NCI-H774 (cell line): ENCODE measurements at regions not wholly inside any gene's neighbourhood (a gene's known extent, or its start where the extent isn't known, plus 50 kb on each side); places are given as distances from the start of the nearest gene placed in this dataset.
"Not testable (repeated sequence)": the region's sequence is repeated elsewhere in the genome, so short reads cannot be mapped to it uniquely, and the experiment has no call there.

Experiments used
- DNase-seq: peaks from one replicate; lab custom pipeline; 2025; lab: John Stamatoyannopoulos, UW

DNA sequence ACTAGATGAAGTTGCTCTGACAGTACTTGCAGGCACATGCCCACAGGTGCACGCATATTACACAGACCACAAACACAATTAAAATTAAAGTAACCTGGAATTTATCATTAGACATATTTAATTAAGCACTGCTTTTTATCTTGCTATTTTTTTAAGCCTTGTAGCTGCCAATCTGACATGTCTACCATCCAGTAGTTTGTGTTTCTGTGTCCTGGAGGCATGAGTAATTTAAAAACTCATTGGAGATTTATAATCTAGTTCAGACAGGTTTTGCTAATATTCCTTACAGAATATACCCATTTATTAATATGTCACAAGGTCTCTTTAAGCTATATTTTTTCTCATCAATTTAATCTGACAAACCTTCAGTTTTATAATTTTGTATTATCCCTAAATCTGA, 445.0 kb upstream of the KLF6 start:
- DNase-seq, result no peak

DNA sequence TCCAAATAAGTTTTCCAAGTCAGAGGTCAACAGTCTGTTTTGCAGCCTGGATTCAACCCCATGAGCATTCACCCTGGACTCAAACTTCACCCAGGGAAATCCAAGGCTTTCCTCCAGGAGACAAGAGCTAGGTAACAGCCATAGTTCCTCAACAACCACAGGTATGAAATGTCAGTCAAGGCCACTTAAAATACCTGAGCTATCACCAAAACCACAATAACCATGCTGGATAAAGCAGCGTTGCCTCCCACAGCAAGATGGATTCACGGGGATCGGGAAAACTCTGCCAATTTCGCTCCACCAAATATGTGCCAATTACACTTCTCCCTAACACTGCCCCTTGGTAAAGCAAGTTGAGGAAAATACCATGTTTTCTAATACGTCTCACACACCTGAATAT, 444.1 kb upstream of the KLF6 start:
- DNase-seq, result no peak

DNA sequence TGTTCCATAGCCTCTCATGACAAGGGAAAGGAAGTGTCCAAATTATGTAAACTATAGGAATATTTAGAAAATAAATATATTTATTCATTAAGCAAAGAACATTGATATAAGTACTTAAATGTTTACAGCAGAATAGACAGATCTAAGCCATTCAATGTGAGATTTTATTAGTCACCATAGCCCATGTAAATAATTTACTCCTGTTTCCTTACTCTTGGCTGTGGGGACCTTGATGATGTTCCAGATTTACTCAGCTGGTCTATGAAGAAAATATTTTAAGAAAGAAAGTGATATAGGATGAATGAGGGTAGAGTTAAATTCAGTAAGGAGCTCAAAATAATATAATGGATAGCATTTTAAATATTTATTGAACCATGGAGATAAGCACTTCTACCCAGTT, 442.6 kb upstream of the KLF6 start:
- no peak for DNase-seq

DNA sequence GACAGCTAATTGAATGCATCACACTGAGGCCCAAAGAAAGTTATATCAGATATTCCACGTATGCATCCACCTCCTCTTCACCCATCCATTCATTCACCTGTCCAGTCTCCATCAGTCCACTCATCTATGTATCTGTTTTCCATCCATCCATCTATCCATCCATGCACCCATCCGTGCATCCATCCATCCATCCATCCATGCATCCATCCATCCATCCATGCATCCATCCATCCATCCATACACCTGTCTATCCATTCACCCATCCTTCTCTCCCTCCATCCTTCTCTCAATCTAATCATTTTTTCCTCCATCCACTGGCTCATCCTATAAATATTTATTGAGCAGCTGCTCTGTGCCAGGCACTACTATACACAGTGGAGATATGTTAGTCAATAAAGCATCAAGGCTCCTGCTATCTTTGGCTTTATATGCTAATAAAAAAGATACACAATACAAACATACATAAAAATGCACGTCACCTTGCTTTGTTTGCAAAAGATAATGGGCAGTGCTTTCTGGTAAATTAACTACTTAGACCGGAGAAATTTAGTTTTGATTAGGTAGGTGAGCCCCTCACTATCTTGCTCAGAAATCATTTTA, 442.0 kb upstream of the KLF6 start:
- DNase-seq, result no peak

DNA sequence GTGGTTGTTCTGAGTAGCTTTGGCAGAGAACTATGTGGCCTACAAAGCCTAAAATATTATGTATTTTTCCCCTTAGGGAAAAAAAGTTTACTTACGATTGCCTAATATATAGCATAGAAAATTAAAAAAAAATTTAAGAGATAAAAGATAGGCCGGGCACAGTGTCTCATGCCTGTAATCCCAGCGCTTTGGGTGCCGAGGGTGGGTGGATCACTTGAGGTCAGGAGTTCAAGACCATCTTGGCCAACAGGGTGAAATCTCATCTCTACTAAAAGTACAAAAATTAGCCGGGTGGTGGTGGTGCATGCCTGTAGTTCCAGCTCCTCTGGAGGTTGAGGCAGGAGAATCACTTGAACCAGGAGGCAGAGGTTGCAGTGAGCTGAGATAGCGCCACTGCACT, 439.2 kb upstream of the KLF6 start:
- DNase-seq, result no peak

DNA sequence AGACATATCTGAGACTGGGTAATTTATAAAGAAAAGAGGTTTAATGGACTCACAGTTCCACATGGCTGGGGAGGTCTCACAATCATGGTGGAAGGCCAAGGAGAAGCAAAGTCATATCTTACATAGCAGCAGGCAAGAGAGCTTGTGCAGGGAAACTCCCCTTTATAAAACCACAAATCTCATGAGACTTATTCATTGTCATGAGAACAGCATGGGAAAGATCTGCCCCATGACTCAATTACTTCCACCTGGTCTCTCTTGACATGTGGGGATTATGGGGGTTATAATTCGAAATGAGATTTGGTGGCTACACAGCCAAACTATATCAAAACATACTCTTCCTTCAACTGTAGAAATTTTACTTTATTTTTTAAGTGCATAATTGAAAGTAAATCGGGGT, 436.3 kb upstream of the KLF6 start:
- DNase-seq, result not testable (repeated sequence)

DNA sequence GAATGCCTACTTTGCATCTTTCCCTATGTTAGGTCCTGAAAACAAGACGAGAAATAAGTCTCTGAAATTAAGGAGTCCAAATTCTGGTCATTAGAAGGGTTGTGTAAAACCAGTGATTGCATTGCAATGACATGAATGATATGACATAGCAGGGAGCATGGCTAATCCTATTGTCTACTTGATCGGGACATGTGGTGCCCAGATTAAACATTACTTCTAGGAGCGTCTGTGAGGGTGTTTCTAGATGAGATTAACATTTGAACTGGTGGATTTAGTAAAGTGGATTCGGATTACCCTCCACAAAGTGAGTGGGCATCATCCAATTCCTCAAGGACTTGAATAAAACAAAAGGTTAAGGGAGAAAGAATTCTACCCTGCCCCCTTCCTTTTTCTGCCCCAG, 434.9 kb upstream of the KLF6 start:
- DNase-seq, result no peak

DNA sequence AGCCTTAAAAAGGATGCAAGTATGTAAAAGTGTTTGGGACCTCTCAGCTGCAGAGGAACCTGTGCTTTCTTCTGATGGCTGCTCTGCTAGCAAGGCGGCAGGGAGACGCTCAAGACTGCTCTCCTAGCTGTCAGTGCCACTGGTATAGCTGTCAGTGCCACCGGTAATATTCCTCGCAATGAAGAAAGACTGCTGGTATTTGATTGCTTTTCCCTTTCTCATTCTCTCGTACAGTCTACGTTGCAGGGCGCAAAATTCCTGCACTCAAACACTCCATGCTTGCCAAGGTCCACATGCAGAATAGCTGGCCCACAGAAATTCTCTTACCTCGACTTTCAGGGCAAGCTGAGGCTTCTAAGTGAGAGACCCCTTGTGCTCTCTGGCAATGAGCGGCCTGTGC, 432.6 kb upstream of the KLF6 start:
- no peak for DNase-seq

DNA sequence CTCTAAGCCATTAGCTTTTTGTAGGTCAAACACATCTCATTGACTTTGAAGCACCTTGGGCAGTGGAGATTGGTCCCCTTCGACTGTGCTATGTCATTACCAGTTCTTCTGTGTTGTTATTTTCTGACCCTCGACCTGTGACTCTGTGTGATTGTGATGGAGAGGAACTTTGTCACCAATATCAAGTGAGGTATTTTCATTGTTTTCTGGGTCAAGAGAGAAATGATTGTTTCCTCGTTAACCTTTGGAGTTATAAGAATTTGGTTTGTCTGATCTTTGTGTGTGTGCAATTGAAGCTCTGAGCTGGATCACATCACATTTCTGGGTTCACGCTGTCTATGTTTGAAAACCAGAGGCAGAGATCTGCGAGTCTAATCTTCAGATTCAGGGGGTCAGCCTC, 432.2 kb upstream of the KLF6 start:
- no peak for DNase-seq

DNA sequence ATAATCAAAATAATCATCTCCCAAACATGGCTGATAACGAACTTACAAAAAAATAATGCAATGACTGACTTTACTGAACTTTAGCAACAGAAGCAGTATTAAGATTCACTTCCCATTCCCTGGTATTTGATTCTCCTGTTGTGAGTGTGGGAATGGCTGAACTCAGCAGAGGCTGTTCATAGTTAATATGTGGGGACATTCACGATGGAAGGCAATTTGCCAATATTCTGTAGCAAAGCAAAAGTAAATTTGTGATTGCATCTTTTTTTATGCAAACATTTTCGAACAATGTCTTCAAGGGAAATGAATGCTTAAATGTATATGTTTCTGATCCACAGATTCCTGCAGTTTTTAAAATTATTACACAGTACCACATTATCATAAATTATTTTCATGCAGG, 431.7 kb upstream of the KLF6 start:
- DNase-seq, result no peak

DNA sequence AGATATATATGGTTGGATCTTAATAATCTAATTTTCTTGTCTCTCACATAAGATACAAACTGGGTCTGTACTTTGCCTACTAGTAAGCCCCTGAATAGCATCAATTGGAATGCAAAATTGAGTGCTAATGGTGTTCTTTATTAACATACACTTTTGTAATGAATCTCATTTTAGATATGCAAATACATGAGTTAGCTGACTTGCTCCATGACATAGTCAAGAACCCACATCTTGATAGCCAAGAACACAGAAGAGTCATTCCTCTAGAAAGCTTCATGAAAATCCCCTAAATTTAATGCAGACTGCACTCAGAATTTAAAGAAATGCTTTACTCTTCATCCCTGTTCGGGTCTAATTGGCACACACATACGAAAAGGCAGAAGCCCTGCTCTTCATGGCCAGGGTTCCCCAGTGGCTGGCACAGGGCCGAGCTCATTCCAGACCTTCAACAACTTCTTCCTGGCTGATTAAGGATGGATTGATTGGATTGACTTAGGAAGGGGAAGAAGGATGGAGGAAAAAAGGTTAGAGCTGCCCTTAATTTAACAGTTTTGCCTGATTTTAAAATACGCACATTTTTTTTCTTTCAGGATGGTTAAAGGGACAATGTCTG, 431.1 kb upstream of the KLF6 start:
- no peak for DNase-seq

DNA sequence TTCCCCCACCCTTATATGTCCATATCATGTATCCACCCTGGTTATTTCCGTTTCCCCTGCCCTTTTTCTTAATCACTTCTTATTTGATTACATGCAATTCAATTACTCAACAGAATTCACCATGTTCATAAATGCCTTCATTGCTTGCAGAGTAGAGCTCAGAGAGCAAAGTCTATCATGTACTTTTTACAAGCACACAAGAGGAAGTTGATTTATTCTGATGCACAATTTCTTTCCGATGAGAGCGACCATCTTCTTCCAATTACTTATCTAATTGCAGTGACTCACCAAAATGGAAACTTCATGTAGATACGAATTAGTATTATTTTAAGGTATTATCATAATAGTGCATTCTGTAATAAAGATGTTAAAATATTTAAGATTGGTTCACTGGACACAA, 430.5 kb upstream of the KLF6 start:
- no peak for DNase-seq

DNA sequence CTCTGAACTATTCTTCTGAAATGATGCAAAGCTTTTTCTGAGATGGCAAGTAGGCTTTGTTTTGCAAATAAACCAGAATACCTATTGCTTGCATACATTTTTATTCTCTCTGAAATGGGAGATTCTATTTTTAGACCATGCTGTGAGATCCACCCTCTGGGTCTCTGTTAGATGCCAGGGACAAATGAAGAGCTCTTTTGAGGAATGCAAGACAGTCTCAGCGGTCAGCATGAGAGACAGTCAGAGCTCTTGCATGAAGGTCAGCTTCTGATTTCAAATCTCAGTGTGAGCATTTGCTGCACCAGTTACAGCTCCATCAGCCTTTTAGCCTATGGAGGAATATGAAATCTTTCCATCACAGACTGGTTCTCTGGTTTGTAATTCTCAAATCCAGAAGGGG, 429.9 kb upstream of the KLF6 start:
- DNase-seq, result no peak

DNA sequence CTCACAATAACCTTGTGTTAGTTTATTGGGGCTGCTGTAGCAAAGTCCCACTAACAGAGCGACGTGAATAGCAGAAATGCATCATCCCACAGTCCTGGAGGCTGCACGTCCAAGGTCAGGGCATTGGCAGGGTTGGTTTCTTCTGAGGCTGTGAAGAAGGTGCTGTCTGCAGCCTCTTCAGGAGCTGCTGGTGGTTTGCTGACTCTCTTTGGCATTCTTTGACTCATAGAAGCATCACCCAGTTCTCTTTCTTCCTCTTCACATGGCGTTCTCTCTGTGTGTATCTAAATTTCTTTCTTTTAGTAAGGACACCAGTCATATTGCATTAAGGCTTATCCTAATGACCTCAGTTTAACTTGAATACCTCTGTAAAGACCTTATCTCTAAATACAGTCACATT, 428.4 kb upstream of the KLF6 start:
- DNase-seq, result no peak

DNA sequence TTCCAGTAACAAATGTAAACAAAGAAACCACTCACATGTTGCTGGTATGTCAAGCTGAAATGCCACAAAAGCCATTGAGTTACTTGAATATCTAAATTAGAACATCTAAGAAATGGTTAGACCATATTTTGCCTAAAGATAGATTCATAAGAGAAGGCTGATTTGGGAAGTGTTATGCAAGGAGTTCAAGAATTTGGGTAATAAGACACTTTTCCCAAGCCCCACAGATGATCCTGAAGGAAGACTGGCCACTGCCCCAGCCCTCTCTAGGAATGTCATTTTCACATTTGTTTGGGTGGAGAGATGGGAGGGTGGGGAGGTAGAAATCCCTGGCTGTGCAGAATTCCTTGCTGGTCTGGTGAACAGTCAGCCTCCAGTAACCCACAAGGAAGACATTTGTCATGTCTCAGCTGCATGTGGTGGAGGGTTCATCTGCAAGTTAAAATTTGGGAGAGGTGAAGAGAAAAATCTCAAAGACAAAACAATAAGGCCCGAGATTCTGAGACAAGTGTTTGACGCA, 427.2 kb upstream of the KLF6 start:
- no peak for DNase-seq

DNA sequence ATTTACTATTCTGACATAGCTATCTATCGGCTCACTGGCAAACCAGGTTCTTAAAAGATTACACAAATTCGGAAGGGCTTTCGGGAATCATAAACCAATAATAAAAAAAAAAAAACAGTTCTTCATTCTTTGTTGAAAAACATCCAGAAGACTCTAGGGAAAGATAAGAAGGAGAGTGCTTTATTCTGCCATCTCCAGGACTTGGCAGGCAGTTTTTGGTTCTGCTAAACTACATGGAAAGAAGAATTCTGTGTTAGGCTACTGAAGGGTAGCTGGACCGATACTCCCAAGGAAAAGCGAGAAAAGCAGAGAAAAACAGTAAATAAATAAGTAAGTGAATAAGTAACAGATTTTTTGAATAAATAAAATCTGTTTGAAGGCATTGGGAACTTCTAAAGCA, 423.5 kb upstream of the KLF6 start:
- DNase-seq, result no peak

DNA sequence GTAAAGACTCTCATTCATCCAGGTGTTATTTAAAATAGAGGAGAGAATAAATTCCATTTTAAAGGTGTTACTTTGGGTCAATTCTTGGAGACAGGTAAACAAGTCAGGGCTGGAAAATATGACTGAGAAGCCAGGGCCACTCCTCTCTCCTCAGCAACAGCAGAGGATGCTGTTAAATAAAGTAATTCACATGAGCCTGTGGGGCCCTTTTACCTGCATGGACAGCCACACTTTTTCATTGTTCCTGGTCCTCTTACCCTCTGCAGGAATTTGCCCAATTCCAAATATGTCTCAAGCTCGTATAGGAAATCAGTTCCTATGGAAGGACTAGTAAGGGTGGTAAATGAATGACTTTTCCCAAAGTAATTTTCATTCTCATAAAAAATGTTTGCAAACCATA, 420.1 kb upstream of the KLF6 start:
- no peak for DNase-seq

DNA sequence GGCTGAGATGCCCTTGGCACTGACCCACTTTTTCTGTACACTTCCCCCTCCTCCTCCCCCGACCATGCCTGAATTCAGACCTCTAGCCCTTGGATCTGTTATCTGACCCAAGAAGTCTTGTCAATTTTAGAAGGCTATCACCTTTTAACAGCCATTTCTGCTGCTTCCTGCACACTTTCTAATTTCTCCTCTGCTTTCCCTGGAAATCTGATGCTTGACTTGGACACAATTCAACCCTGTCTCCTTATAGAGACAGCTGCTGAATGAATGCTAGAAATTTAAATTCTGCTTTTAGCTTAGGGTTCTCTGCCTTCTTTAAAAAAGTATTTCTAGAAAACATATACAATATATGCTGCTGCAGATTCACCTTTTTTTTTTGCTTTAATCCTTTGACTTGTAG, 417.9 kb upstream of the KLF6 start:
- no peak for DNase-seq

DNA sequence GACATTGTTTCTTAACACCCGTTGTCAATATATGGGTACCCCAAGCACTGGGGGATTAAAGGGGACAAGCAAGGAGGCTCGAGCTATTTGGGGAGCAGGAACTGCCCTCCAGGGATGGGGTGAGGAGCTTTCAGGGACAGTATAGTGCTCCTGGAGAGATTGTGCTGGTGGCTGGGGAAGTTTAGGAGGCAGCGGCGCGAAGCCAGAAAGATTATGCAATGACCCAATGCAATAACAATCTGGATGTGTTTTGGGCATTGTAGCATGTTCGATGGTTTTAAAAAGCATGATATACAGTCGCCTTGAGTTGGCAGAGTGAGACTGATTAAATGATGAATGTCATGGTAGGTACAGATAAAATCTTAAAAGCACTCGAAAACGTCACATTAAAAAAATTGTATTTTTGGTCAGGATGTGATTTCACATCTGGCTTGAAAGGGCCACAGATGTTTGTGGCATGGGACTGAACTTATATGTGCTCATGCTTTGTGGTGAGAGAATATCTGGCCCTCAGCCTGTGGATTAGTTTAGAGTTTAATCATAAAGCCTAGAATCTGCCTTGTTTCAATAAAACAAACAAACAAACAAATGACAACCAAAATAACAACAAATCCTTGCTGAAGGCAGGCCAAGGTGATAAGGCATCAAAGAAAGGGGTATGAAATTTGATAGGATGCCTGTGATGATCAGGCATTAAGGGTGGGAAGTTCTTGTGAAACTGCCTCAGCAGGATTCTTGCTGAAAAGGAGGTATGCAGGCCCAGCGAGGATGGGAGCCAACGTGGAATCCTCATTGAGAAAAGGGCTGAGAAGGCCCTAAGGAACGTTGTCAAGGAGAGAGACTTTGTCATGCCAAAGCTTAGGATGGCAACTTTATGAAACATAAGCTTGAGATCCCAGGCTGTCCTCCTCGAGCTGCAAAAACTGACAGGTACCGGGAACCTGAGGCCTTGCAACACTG, 417.1 kb upstream of the KLF6 start:
- DNase-seq, result no peak

DNA sequence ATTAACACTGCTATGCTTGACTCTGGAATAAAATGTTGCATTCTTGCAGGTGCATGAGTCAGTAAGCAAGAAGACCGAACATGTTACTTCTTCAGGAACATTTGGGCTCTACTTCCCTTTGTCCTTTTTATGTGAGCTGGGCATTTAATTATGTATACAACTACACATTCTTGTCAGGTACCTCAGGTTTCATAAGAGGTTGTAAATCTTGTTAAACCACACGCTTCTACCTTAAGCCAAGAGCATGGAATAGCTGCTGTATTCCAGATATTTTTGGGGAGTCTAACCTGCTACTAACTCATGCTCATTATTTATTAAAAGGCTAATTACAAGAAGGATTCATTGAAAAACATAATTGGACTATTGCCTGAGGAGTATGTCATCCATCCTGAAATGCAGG, 414.2 kb upstream of the KLF6 start:
- no peak for DNase-seq

DNA sequence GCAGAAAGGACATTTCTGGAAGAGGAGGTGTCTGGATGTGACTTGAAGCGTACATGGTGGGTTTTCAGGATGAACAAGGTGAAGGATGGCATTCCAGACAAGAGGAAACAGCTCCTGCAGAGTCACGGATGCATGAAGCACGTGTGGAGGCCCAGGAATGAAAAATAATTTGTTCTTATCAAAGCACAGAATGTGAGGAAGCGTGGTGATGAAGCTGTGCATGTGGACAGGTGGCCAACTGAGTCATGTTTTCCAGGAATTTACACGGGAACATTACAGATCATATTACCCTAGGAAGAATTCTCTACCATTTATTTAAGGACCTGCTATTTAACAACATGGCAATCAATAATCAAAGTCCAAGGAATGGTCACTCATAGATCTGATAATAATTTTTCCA, 413.2 kb upstream of the KLF6 start:
- no peak for DNase-seq

DNA sequence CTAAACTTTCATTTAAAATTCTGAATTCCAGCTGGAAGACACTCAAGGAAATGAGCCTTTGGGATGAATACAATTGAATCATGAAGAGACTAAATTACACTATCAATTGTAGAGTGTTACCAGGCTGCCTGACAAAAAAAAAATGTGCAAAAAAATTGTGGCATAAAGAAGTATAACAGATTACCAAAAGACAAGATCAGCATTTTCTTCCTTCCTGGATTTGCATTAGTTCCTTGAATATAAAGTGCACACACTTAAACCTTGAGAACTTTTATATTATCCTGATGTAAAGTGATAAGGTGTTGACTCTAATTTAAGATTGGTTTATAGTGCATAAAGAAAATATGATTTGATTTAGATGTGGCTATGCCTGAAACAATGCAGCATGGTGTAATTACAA, 412.7 kb upstream of the KLF6 start:
- DNase-seq, result no peak

DNA sequence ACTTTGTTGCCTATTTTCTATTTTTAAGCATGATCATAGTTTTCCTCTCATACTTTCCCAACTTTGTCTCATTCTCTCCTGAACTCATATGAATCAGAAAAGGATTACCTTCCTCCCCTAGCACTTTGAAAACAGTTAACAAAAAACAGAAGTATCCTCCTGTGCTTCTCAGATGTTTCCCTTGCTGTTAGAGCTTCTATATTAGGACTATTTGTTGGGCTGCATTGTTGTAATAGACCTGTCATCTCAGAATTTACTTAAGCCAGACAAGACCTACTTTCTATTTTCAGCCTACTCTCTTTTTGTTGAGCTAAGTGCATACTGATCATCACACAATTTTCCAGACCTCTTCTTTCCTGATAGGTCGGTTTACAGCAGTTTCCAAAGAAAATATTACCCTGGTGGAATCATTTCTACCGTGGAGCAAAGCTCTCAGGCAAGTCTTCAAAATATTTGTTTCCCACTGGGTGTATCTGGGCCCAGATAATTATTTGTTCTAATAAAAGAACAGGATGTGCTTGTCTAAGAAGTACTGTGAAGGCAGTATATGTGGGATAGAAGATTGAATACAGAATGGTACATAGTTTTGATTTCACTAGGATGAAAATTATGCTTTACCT, 411.9 kb upstream of the KLF6 start:
- DNase-seq, result no peak
